Activated naive CD4-positive, alpha-beta T cell treated with anti-CD3 and anti-CD28 coated beads, Interleukin-2, amount 50 U/mL, for 16 hours (primary cell): ENCODE measurements at regions not wholly inside any gene's neighbourhood (a gene's known extent, or its start where the extent isn't known, plus 50 kb on each side); places are given as distances from the start of the nearest gene placed in this dataset.
"Not testable (repeated sequence)": the region's sequence is repeated elsewhere in the genome, so short reads cannot be mapped to it uniquely, and the experiment has no call there.

Experiments
- DNase-seq: peaks from one replicate; pipeline ENCODE4 v3.0.0-alpha.2; 2020

DNA sequence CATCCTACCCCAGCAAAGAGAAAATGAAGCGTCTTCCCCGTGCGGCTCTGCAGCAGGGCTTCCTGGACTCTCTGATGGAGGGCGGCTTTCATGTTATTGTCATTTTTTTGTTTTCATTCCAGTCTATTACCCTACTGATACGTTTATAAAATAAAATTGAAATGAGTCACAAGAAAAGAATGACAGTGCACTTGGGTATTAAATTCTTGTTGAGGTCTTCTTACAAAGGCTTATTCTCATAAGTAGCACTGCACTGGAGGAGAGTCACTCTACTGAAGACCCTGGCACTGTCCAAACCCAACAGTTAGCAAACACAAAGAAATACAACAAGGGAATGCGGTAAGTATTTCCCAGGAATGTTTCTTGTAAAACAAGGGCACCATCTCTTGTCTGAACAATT, 379.3 kb downstream of the MAFB start:
- DNase-seq, result no peak

DNA sequence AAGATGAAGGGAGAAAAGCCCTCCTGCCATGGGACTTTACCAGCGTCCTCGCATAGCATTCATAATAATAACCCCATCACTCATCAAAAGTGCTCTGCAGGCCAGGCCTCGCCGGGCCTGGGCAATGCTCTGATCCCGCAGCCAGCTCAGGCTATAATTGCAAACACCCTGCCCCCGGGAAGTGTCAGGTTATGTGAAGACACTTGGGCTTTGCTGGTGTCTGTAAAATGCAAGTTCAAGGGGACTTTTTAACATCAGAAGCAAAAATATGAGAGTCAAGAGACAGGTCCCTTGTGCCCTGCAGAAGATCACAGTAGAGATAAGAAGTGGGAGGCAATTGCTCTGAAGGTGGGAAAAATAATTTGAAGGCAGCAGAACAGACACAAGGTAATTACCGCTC, 381.0 kb downstream of the MAFB start:
- DNase-seq, result no peak

DNA sequence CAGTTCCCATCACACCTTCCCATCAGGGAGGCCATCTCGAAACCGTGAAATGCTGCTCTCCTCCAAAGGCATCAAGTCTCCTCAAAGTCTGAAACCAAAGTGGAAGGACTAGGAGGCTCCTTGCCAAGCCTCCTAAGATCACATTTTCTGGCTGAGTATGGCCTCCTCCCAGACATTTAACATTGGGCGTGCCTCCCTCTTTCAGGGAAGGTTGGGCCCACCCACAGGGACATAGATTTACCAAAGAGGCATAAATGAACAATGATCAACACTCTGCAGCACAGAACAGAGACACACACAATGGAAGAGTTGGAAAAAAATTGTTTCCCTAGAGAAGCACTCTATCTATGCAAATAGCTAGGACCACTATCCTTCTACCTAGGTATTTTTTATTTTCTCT, 381.8 kb downstream of the MAFB start:
- DNase-seq, result no peak

- no peak for DNase-seq
Measured at GRCh38 chr20:40305303-40305702, 383.7 kb downstream of the MAFB start.

GRCh38 chr20:40304119-40304613, 384.9 kb downstream of the MAFB start:
- no peak for DNase-seq

- no peak for DNase-seq
Measured at GRCh38 chr20:40294747-40295146, 394.3 kb downstream of the MAFB start.

GRCh38 chr20:40294175-40294574, 394.9 kb downstream of the MAFB start:
- no peak for DNase-seq

- no peak for DNase-seq
Measured at GRCh38 chr20:40293740-40294139, 395.3 kb downstream of the MAFB start.

DNA sequence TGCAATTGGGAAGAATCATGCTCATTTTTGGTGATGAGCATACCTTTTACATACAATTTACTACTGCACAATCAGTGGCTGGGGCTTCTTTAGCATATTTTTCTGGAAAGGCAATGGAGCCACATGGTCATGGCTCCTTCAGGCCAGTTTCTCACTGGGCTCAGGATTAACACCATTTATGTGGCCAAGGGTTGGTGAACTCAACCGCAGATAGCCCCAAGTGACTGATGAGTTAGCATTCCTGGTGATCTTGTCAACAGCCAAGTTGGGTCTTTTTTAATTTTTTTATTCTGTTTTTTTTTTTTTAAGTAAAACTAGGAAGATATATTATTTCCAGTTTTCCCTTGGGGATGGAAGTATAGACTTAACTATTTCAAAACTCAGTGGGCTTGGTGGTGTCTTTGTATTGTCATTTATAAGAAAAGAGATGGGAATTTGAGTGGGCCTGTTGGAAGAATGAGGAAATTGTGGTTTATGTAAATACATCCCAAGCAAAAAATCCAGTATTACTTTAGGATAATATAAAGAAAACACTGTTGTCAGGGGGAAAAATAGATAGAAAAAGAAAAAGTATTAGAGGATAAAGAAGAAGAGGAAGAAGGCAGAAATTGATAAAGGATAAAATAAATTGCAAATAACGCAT, 397.4 kb downstream of the MAFB start:
- DNase-seq, result no peak

GRCh38 chr20:40287683-40288082, 401.4 kb downstream of the MAFB start:
- DNase-seq, result no peak

GRCh38 chr20:40286975-40287531, 402.0 kb downstream of the MAFB start:
- DNase-seq, result no peak

- DNase-seq, result no peak
Measured at GRCh38 chr20:40284611-40285010, 404.4 kb downstream of the MAFB start.

- DNase-seq, result no peak
Measured at GRCh38 chr20:40283689-40284088, 405.3 kb downstream of the MAFB start.

GRCh38 chr20:40282941-40283340, 406.1 kb downstream of the MAFB start:
- DNase-seq, result no peak

- DNase-seq, result no peak
Measured at GRCh38 chr20:40282541-40282940, 406.5 kb downstream of the MAFB start.

DNA sequence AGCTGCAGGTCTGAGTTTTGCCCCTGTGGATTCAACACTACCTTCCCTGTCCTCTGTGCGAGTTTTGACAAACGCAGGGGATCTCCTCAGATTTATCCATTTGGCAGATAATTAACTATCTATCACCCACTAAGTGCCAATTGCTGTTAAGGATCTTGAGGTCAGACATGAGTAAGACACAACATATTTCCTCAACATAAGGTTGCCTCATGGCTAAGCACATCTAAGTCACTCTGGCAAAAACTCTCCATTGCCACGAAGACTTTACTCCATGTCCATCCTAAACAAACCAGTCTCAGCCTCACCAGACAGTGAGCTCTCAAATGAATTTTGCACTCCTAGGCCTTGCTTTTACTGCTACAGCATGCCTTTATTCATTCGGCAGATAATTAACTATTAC, 408.4 kb downstream of the MAFB start:
- DNase-seq, result no peak

- DNase-seq, result no peak
Measured at GRCh38 chr20:40279390-40279789, 409.6 kb downstream of the MAFB start.

- DNase-seq, result no peak
Measured at GRCh38 chr20:40278673-40279072, 410.4 kb downstream of the MAFB start.

DNA sequence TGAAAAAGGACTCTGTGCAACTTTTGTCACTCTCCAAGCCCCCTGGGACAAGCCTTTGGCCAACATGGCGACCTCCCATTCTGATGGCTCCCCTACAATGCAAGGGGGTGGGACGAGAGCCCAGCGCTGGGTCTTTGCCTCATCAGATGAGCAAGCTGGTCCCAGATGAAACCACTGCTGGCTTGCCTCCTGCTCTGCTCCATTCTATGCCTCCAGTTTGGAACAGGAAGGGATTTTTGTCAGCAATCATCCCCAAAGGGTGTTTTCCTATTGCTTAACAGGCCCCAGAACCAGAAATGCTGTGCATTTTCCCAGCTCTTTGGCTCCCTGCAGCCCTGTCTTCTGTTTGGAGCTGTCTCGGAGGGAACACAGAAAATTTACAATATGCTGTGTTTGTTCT, 412.7 kb downstream of the MAFB start:
- DNase-seq, result no peak

GRCh38 chr20:40275738-40276137, 413.3 kb downstream of the MAFB start:
- DNase-seq, result no peak

- DNase-seq, result no peak
Measured at GRCh38 chr20:40274912-40275533, 414.0 kb downstream of the MAFB start.

DNA sequence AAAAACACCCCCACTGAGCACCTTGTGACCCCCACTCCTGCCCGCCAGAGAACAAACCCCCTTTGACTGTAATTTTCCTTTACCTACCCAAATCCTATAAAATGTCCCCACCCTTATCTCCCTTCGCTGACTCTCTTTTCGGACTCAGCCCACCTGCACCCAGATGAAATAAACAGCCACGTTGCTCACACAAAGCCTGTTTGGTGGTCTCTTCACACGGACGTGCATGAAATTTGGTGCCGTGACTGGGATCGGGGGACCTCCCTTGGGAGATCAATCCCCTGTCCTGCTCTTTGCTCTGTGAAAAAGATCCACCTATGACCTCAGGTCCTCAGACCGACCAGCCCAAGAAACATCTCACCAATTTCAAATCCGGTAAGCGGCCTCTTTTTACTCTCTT, 419.8 kb downstream of the MAFB start:
- not testable (repeated sequence) for DNase-seq

GRCh38 chr20:40268321-40269075, 420.5 kb downstream of the MAFB start:
- no peak for DNase-seq
